ENCODE measurements at regions not wholly inside any gene's neighbourhood (a gene's known extent, or its start where the extent isn't known, plus 50 kb on each side); places are given as distances from the start of the nearest gene placed in this dataset.

GRCh38 chr10:83995738-83996331 is 143.5 kb upstream of the GHITM start:
- Histone ChIP-seq H3K9me2 (ENCODE audit: insufficient read depth) (no peaks in the 10 kb centered on the region), H2AFZ (ENCODE audit: low read depth, low read length, poor library complexity, severe bottlenecking) (no peak overlapping the region), H3K4me1 (ENCODE audit: control insufficient read depth in 1 of 2, insufficient read depth in 2 of 2, low read length in 2 of 2) (peaks cover 0 to 4% of the 10 kb centered on the region in 2 experiments; a peak in 1 of 4 replicates), H3K27ac (ENCODE audit: low read depth, low read length) (no peak overlapping the region), H3K79me2 (ENCODE audit: insufficient read depth, low read length) (no peaks in the 10 kb centered on the region), H3K4me2 (ENCODE audit: low read length) (no peak overlapping the region), H3K4me3 (replicated peaks in 1 of 2; ENCODE audit: low read depth in 1 of 2, low read length in 2 of 2) (no peak overlapping the region), H3K36me3 (ENCODE audit: control insufficient read depth in 1 of 2, insufficient read depth in 2 of 2, low read length in 2 of 2) (no peaks in the 10 kb centered on the region), H3K9ac (ENCODE audit: low read length) (no peak overlapping the region), H3K27me3 (ENCODE audit: insufficient read depth, low read length) (peaks cover 32% of the 10 kb centered on the region), H3K9me3 (ENCODE audit: control insufficient read depth in 1 of 2, insufficient read depth in 1 of 2, low read depth in 1 of 2, low read length in 2 of 2) (no peaks in the 10 kb centered on the region), H4K20me1 (ENCODE audit: insufficient read depth) (no peaks in the 10 kb centered on the region)
- BruUV-seq (replicated peaks): no TSS peak
- intact Hi-C loops (cut with micrococcal nuclease): no loop called here
- ChIA-PET RAD21 (ENCODE audit: low non-redundant PET in 1 of 2, low total read pairs in 2 of 2, uncharacterized antibody in 2 of 2, unreplicated experiment in 2 of 2) (no interaction called here), CTCF (no interaction called here), POLR2A (no interaction called here)
- DNase-seq (ENCODE audit: low read depth, low spot score) (no peak), ATAC-seq (no peak)
- TF ChIP-seq FOSL1 (IDR thresholded peaks at IDR 0.05; ENCODE audit: low read depth) (no peak), REST (IDR thresholded peaks at IDR 0.05; ENCODE audit: low read depth) (no peak), ELF1 (IDR thresholded peaks at IDR 0.05; ENCODE audit: borderline replicate concordance, low read depth) (no peak), SP1 (IDR thresholded peaks at IDR 0.05; ENCODE audit: low read depth) (no peak), EGR1 (IDR thresholded peaks at IDR 0.05; ENCODE audit: low read depth) (no peak), ZNF274 (IDR thresholded peaks at IDR 0.05; ENCODE audit: low read depth, low read length) (no peak)

- ChIA-PET POLR2A (no interaction called here), CTCF (no interaction called here), RAD21 (ENCODE audit: low non-redundant PET in 1 of 2, low total read pairs in 2 of 2, uncharacterized antibody in 2 of 2, unreplicated experiment in 2 of 2) (no interaction called here)
- no TSS peak for BruUV-seq (replicated peaks)
- no peaks in the 10 kb centered on the region for H4K20me1 ChIP-seq (ENCODE audit: insufficient read depth)
- H3K9ac ChIP-seq (ENCODE audit: low read length): no peak overlapping the region
- intact Hi-C loops (cut with micrococcal nuclease): no loop called here
- DNase-seq (ENCODE audit: low read depth, low spot score): no peak
- no peak overlapping the region for H2AFZ ChIP-seq (ENCODE audit: low read depth, low read length, poor library complexity, severe bottlenecking)
- H3K4me2 ChIP-seq (ENCODE audit: low read length): no peak overlapping the region
- H3K27me3 ChIP-seq (ENCODE audit: insufficient read depth, low read length): peaks cover 23% of the 10 kb centered on the region; the same call in 1 of the 2 replicates
- H3K9me2 ChIP-seq (ENCODE audit: insufficient read depth): no peaks in the 10 kb centered on the region
- H3K27ac ChIP-seq (ENCODE audit: low read depth, low read length): no peak overlapping the region
- H3K4me3 ChIP-seq (replicated peaks in 1 of 2; ENCODE audit: low read depth in 1 of 2, low read length in 2 of 2): no peak overlapping the region
- no peaks in the 10 kb centered on the region for H3K4me1 ChIP-seq (ENCODE audit: control insufficient read depth in 1 of 2, insufficient read depth in 2 of 2, low read length in 2 of 2)
- no peaks in the 10 kb centered on the region for H3K9me3 ChIP-seq (ENCODE audit: control insufficient read depth in 1 of 2, insufficient read depth in 1 of 2, low read depth in 1 of 2, low read length in 2 of 2)
- H3K36me3 ChIP-seq (ENCODE audit: control insufficient read depth in 1 of 2, insufficient read depth in 2 of 2, low read length in 2 of 2): no peaks in the 10 kb centered on the region
- no peaks in the 10 kb centered on the region for H3K79me2 ChIP-seq (ENCODE audit: insufficient read depth, low read length)
- ATAC-seq: no peak
- TF ChIP-seq ZNF274 (IDR thresholded peaks at IDR 0.05; ENCODE audit: low read depth, low read length): no peak
- no peak for TF ChIP-seq SP1 (IDR thresholded peaks at IDR 0.05; ENCODE audit: low read depth)
- no peak for TF ChIP-seq RAD21 (IDR thresholded peaks at IDR 0.05; ENCODE audit: low read depth)
- no peak for TF ChIP-seq CTCF (IDR thresholded peaks at IDR 0.05 in 2 of 3, conservative IDR thresholded peaks at IDR 0.05 in 1 of 3; ENCODE audit: borderline replicate concordance in 1 of 3, insufficient read depth in 1 of 3, low read depth in 2 of 3, low read length in 2 of 3)
- TF ChIP-seq JUND (IDR thresholded peaks at IDR 0.05): no peak
- no peak for TF ChIP-seq REST (IDR thresholded peaks at IDR 0.05; ENCODE audit: low read depth)
- no peak for TF ChIP-seq FOSL1 (IDR thresholded peaks at IDR 0.05; ENCODE audit: low read depth)
- no peak for TF ChIP-seq SIN3A (IDR thresholded peaks at IDR 0.05; ENCODE audit: low read depth)
- no peak for TF ChIP-seq POLR2A (IDR thresholded peaks at IDR 0.05; ENCODE audit: borderline replicate concordance, extremely low read depth, insufficient read depth, insufficient read length)
Measured at GRCh38 chr10:84004221-84004620, 135.1 kb upstream of the GHITM start.

All from HCT116 (cell line).